OCI-LY7 (cell line): ENCODE measurements at regions not wholly inside any gene's neighbourhood (a gene's known extent, or its start where the extent isn't known, plus 50 kb on each side); places are given as distances from the start of the nearest gene placed in this dataset.

Experiments
- BruUV-seq: library from RNA; stranded (reverse); fragments of 400-500 nt; replicated peaks from 2 replicates; lab custom pipeline; 2021; lab: Mats Ljungman, UMichigan
- CTCF ChIA-PET: fragments of 300-600 bp; sonication (Branson Sonifier 250); formaldehyde crosslinking; loops from one replicate; lab custom pipeline; 2022; ENCODE audit warnings: antibody characterized with exemption; ENCODE audit not compliant: unreplicated experiment; lab: Charles Lee
- POLR2A ChIA-PET: fragments of 300-600 bp; sonication (Branson Sonifier 250); formaldehyde crosslinking; loops from one replicate; lab custom pipeline; 2022; ENCODE audit warnings: antibody characterized with exemption; lab: Charles Lee
- DNase-seq: peaks from one replicate; pipeline ENCODE4 v3.0.0-alpha.2; 2015; ENCODE audit warnings: low spot score
- H2AFZ ChIP-seq: fragments of 200-600 bp; sonication (generic), shearing (Covaris generic); 2 replicates; pipeline ENCODE4 v1.6.1; 2014; ENCODE audit warnings: mild to moderate bottlenecking, antibody characterized with exemption, low read length, moderate library complexity
- H3K27ac ChIP-seq: fragments of 200-600 bp; sonication (generic); 2 replicates; pipeline ENCODE4 v1.5.1; 2014; ENCODE audit warnings: mixed run types, low read depth, mild to moderate bottlenecking, moderate library complexity, low read length, inconsistent platforms; ENCODE audit not compliant: poor library complexity, severe bottlenecking
- H3K36me3 ChIP-seq: fragments of 200-600 bp; sonication (generic); 2 replicates; pipeline ENCODE4 v1.6.1; 2014; ENCODE audit warnings: mild to moderate bottlenecking, antibody characterized with exemption, low read length, moderate library complexity, mixed read lengths; ENCODE audit not compliant: insufficient read depth
- H3K4me1 ChIP-seq: fragments of 200-600 bp; sonication (generic); 2 replicates; pipeline ENCODE4 v1.5.1; 2014; ENCODE audit warnings: mild to moderate bottlenecking, low read length; ENCODE audit not compliant: insufficient read depth, poor library complexity, severe bottlenecking
- H3K4me2 ChIP-seq: fragments of 200-600 bp; sonication (generic); 2 replicates; pipeline ENCODE4 v1.6.1; 2014; ENCODE audit warnings: mild to moderate bottlenecking, low read length
- H3K4me3 ChIP-seq: fragments of 200-600 bp; sonication (generic); 2 replicates; pipeline ENCODE4 v1.5.1; 2014; ENCODE audit warnings: mild to moderate bottlenecking, low read depth, low read length; ENCODE audit not compliant: poor library complexity, severe bottlenecking
- H3K79me2 ChIP-seq: fragments of 200-600 bp; sonication (generic); 2 replicates; pipeline ENCODE4 v1.6.1; 2016; ENCODE audit warnings: low read depth, mild to moderate bottlenecking, low read length, moderate library complexity, mixed read lengths; ENCODE audit not compliant: insufficient read depth
- H3K9me2 ChIP-seq: fragments of 200-600 bp; sonication (generic); 2 replicates; pipeline ENCODE4 v1.6.1; 2016; ENCODE audit warnings: mild to moderate bottlenecking, low read length, mixed read lengths; ENCODE audit not compliant: insufficient read depth
- H3K9me3 ChIP-seq: fragments of 200-600 bp; sonication (generic); 2 replicates; pipeline ENCODE4 v1.6.1; 2014; ENCODE audit warnings: mild to moderate bottlenecking, mixed run types, low read length, mixed read lengths
- H4K20me1 ChIP-seq: fragments of 200-600 bp; sonication (generic); 2 replicates; pipeline ENCODE4 v1.6.1; 2014; ENCODE audit warnings: mild to moderate bottlenecking, antibody characterized with exemption, low read length, moderate library complexity, mixed read lengths; ENCODE audit not compliant: insufficient read depth
- CTCF ChIP-seq: fragments of 200-600 bp; sonication (generic); conservative IDR thresholded peaks from 2 replicates; pipeline ENCODE4 v1.5.1; 2014; ENCODE audit warnings: mild to moderate bottlenecking, antibody characterized with exemption, low read length, moderate library complexity, mixed read lengths
- EZH2phosphoT487 ChIP-seq: fragments of 200-600 bp; sonication (generic); IDR thresholded peaks from 2 replicates; pipeline ENCODE4 v1.6.1; 2018; ENCODE audit warnings: low read depth, borderline replicate concordance, mild to moderate bottlenecking, mixed run types, antibody characterized with exemption, low read length, moderate library complexity, mixed read lengths
- intact Hi-C: fragments of 100-400 bp; cut with micrococcal nuclease; formaldehyde crosslinking; loops from one replicate; pipeline ENCODE4 v1.10.0; 2022; ENCODE audit not compliant: unreplicated experiment

GRCh38 chr2:128868686-128869551, 550.3 kb upstream of the HS6ST1 start:
- no TSS peak for BruUV-seq
- Histone ChIP-seq H3K4me1 (no peaks in the 10 kb centered on the region), H3K27ac (no peak overlapping the region), H3K36me3 (no peaks in the 10 kb centered on the region), H3K79me2 (no peaks in the 10 kb centered on the region), H4K20me1 (no peaks in the 10 kb centered on the region), H3K9me2 (no peaks in the 10 kb centered on the region), H3K4me3 (no peak overlapping the region), H3K4me2 (no peak overlapping the region), H2AFZ (no peak overlapping the region), H3K9me3 (no peaks in the 10 kb centered on the region)
- DNase-seq: no peak
- intact Hi-C loops: no loop called here
- ChIA-PET POLR2A (interaction anchor here (0.6 kb wide), 1 partner anchor 649 kb away, joined by 3 read pairs; no protein-coding TSS in a partner anchor), CTCF (no interaction called here)
- TF ChIP-seq CTCF (no peak), EZH2phosphoT487 (no peak)

- BruUV-seq: no TSS peak
- intact Hi-C loops: no loop called here
- CTCF ChIA-PET: no interaction called here
- H3K9me3 ChIP-seq: no peaks in the 10 kb centered on the region
- DNase-seq: no peak
- H4K20me1 ChIP-seq: no peaks in the 10 kb centered on the region
- H3K27ac ChIP-seq: no peak overlapping the region
- H3K4me2 ChIP-seq: no peak overlapping the region
- H3K36me3 ChIP-seq: no peaks in the 10 kb centered on the region
- no peak overlapping the region for H3K4me3 ChIP-seq
- H3K9me2 ChIP-seq: no peaks in the 10 kb centered on the region
- no peak for TF ChIP-seq EZH2phosphoT487
- no peak for TF ChIP-seq CTCF
- POLR2A ChIA-PET: no interaction called here
- H3K4me1 ChIP-seq: no peaks in the 10 kb centered on the region
- no peaks in the 10 kb centered on the region for H3K79me2 ChIP-seq
- no peak overlapping the region for H2AFZ ChIP-seq
Measured at GRCh38 chr2:128874608-128875007, 555.9 kb upstream of the HS6ST1 start.
